ENCODE measurements at regions not wholly inside any gene's neighbourhood (a gene's known extent, or its start where the extent isn't known, plus 50 kb on each side); places are given as distances from the start of the nearest gene placed in this dataset.

- Mint-ChIP-seq H3K36me3 (no peaks in the 10 kb centered on the region), H3K9me3 (no peaks in the 10 kb centered on the region), H3K27me3 (no peaks in the 10 kb centered on the region), H3K4me1 (ENCODE audit: unreplicated experiment) (no peaks in the 10 kb centered on the region), H3K27ac (no peak overlapping the region), H3K4me3 (no peak overlapping the region)
- TF ChIP-seq CTCF (conservative IDR thresholded peaks at IDR 0.05), result no peak
- no peak for DNase-seq (ENCODE audit: extremely low spot score, unreplicated experiment)
These were observed 525.3 kb downstream of the SUCLG1 start for GRCh38 chr2:83933749-83934148.

- Mint-ChIP-seq H3K27ac (no peak overlapping the region), H3K4me3 (no peak overlapping the region), H3K27me3 (no peaks in the 10 kb centered on the region), H3K36me3 (no peaks in the 10 kb centered on the region), H3K4me1 (ENCODE audit: unreplicated experiment) (no peaks in the 10 kb centered on the region), H3K9me3 (peaks cover 6% of the 10 kb centered on the region)
- no peak for DNase-seq (ENCODE audit: extremely low spot score, unreplicated experiment)
- TF ChIP-seq CTCF (conservative IDR thresholded peaks at IDR 0.05), result no peak
These were observed 535.5 kb downstream of the SUCLG1 start for GRCh38 chr2:83923531-83923930.

- DNase-seq (ENCODE audit: extremely low spot score, unreplicated experiment), result no peak
- TF ChIP-seq CTCF (conservative IDR thresholded peaks at IDR 0.05), result no peak
- no peaks in the 10 kb centered on the region for H3K4me1 Mint-ChIP-seq (ENCODE audit: unreplicated experiment)
These were observed 542.5 kb downstream of the SUCLG1 start for GRCh38 chr2:83916559-83916958.

GRCh38 chr2:83915381-83915780 lies 543.7 kb downstream of the SUCLG1 start:
- Mint-ChIP-seq H3K36me3 (no peaks in the 10 kb centered on the region), H3K27me3 (no peaks in the 10 kb centered on the region), H3K27ac (no peak overlapping the region), H3K4me1 (ENCODE audit: unreplicated experiment) (no peaks in the 10 kb centered on the region), H3K9me3 (no peaks in the 10 kb centered on the region), H3K4me3 (no peak overlapping the region)
- DNase-seq (ENCODE audit: extremely low spot score, unreplicated experiment), result no peak
- TF ChIP-seq CTCF (conservative IDR thresholded peaks at IDR 0.05), result no peak

More at GRCh38 chr2:83916559-83916958, 542.5 kb downstream of the SUCLG1 start:
- no peaks in the 10 kb centered on the region for H3K27me3 Mint-ChIP-seq
- no peak overlapping the region for H3K27ac Mint-ChIP-seq
- no peak overlapping the region for H3K4me3 Mint-ChIP-seq
- H3K36me3 Mint-ChIP-seq, result no peaks in the 10 kb centered on the region
- peaks cover 4% of the 10 kb centered on the region for H3K9me3 Mint-ChIP-seq

GRCh38 chr2:83908750-83909149 lies 550.3 kb downstream of the SUCLG1 start:
- no peak overlapping the region for H3K27ac Mint-ChIP-seq
- no peak overlapping the region for H3K4me3 Mint-ChIP-seq
- DNase-seq (ENCODE audit: extremely low spot score, unreplicated experiment), result no peak
- no peaks in the 10 kb centered on the region for H3K4me1 Mint-ChIP-seq (ENCODE audit: unreplicated experiment)
- H3K27me3 Mint-ChIP-seq, result no peaks in the 10 kb centered on the region
- no peaks in the 10 kb centered on the region for H3K36me3 Mint-ChIP-seq
- no peaks in the 10 kb centered on the region for H3K9me3 Mint-ChIP-seq
- TF ChIP-seq CTCF (conservative IDR thresholded peaks at IDR 0.05), result no peak

DNA sequence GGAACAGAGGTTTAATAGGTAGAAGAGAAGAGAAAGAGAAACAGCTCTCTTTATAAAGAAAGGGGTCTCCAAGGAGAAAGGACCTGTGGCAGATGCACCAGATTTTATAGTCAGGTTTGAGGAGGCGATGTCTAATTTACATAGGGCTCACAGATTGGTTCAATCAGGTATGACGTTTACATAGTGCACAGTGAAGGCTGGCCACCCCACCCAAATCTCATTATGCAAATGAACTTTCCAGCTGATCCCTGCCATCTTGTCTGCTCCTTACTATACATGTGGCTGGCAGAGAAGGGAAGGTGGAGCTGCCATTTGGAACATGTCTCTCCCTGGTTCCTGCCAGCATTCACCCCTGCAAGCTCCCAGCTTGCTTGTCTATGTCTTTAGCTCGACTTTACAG lies 557.8 kb downstream of the SUCLG1 start:
- Mint-ChIP-seq H3K36me3 (no peaks in the 10 kb centered on the region), H3K9me3 (no peaks in the 10 kb centered on the region), H3K27me3 (no peaks in the 10 kb centered on the region), H3K4me3 (no peak overlapping the region), H3K27ac (no peak overlapping the region), H3K4me1 (ENCODE audit: unreplicated experiment) (no peaks in the 10 kb centered on the region)
- no peak for TF ChIP-seq CTCF (conservative IDR thresholded peaks at IDR 0.05)
- DNase-seq (ENCODE audit: extremely low spot score, unreplicated experiment), result no peak
